B cell (primary cell): ENCODE measurements at regions not wholly inside any gene's neighbourhood (a gene's known extent, or its start where the extent isn't known, plus 50 kb on each side); places are given as distances from the start of the nearest gene placed in this dataset.

Experiments
- EZH2 ChIP-seq: IDR thresholded peaks from 2 replicates; pipeline ENCODE4 v1.6.1; 2012; ENCODE audit warnings: borderline replicate concordance, low read depth, mild to moderate bottlenecking, moderate library complexity, low read length; ENCODE audit not compliant: insufficient read depth, poor library complexity, severe bottlenecking
- TF ChIP-seq, protein P1 (sequence below): fragments of 200-600 bp; IDR thresholded peaks from one replicate; pipeline ENCODE4 v1.8.0; 2022; ENCODE audit warnings: antibody characterized with exemption, mild to moderate bottlenecking

DNA sequence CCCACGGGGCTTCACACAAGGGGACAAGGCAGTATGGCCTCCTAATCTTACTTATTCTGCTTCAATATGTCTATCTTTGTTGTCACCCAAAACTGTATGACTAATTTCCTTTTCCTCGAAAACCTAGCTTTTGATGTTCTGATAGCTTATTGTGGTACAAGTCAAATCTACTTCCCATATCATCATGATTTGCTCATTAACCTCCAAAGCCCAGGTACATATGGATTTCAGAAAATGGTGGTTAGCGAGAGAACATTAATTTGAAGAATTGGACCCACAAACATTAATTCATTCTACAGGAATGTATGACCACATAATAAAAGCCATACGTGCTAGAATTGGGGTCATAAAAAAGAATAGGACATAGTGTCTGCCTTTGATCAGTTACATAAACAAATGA, 412.5 kb downstream of the CCDC91 start:
- TF ChIP-seq, protein P1, sequence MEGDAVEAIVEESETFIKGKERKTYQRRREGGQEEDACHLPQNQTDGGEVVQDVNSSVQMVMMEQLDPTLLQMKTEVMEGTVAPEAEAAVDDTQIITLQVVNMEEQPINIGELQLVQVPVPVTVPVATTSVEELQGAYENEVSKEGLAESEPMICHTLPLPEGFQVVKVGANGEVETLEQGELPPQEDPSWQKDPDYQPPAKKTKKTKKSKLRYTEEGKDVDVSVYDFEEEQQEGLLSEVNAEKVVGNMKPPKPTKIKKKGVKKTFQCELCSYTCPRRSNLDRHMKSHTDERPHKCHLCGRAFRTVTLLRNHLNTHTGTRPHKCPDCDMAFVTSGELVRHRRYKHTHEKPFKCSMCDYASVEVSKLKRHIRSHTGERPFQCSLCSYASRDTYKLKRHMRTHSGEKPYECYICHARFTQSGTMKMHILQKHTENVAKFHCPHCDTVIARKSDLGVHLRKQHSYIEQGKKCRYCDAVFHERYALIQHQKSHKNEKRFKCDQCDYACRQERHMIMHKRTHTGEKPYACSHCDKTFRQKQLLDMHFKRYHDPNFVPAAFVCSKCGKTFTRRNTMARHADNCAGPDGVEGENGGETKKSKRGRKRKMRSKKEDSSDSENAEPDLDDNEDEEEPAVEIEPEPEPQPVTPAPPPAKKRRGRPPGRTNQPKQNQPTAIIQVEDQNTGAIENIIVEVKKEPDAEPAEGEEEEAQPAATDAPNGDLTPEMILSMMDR, result no peak
- no peak for TF ChIP-seq EZH2
